ENCODE measurements at regions not wholly inside any gene's neighbourhood (a gene's known extent, or its start where the extent isn't known, plus 50 kb on each side); places are given as distances from the start of the nearest gene placed in this dataset.

GRCh38 chr1:229716069-229716468 is 90.0 kb downstream of the URB2 start (continued):
- TF ChIP-seq TEAD4 (IDR thresholded peaks at IDR 0.05; ENCODE audit: low read depth, low read length), result peak; percentile 82
- no peak for TF ChIP-seq CTCF (IDR thresholded peaks at IDR 0.05; ENCODE audit: control extremely low read depth in 1 of 3, insufficient read depth in 1 of 3, low read depth in 1 of 3, low read length in 3 of 3)
- TF ChIP-seq SP1 (IDR thresholded peaks at IDR 0.05; ENCODE audit: low read depth, low read length), result no peak; the same call in 1 of the 2 replicates
- no peak for TF ChIP-seq CHD7 (IDR thresholded peaks at IDR 0.05; ENCODE audit: insufficient replicate concordance, low read length)
- TF ChIP-seq POLR2A (IDR thresholded peaks at IDR 0.05; ENCODE audit: control extremely low read depth in 1 of 2, low read depth in 2 of 2, low read length in 2 of 2), result peak in 1 of 2 experiments; percentile 71; a peak in 2 of 3 replicates
- peak; percentile 60; the same call in 1 of the 2 replicates for TF ChIP-seq E2F6 (IDR thresholded peaks at IDR 0.05)
- no peak for TF ChIP-seq KDM4A (IDR thresholded peaks at IDR 0.05; ENCODE audit: low read depth, low read length, severe bottlenecking)
- TF ChIP-seq PHF8 (conservative IDR thresholded peaks at IDR 0.05; ENCODE audit: low read depth, low read length), result no peak
- TF ChIP-seq NRF1 (IDR thresholded peaks at IDR 0.05; ENCODE audit: low read depth, low read length), result no peak
